ENCODE measurements at regions not wholly inside any gene's neighbourhood (a gene's known extent, or its start where the extent isn't known, plus 50 kb on each side); places are given as distances from the start of the nearest gene placed in this dataset.

DNA sequence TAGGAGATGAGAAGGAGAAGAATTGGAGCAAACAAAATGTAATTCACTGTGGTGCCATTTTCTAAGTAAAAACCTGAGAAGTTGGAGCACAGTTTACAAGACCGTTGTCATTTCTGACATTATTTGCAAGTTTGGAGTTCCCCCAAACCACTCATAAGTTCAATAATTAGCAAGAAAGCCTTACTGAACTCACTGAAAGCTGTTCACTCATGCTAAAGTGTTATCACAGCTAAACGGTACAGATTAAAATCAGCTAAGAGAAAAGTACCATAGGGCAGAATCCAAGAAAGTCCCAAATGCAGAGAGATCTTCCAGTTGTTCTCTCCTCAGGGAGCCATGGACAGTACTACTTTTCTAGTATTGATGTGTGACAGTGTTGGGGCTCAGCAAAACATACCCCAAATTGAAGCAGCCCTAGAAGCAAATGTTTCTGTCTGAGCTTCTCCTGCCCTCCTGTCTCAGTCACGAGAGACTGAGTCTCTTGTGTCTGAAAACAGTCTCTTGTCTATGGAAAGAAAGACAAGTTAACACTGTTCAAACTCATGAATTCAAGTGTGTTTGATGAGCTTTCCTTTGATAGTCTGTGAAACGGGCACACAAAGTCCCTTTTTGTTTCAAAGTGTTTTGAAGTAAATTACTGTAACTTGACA is 221.2 kb downstream of the GABRG2 start:
- TF ChIP-seq, protein P1, sequence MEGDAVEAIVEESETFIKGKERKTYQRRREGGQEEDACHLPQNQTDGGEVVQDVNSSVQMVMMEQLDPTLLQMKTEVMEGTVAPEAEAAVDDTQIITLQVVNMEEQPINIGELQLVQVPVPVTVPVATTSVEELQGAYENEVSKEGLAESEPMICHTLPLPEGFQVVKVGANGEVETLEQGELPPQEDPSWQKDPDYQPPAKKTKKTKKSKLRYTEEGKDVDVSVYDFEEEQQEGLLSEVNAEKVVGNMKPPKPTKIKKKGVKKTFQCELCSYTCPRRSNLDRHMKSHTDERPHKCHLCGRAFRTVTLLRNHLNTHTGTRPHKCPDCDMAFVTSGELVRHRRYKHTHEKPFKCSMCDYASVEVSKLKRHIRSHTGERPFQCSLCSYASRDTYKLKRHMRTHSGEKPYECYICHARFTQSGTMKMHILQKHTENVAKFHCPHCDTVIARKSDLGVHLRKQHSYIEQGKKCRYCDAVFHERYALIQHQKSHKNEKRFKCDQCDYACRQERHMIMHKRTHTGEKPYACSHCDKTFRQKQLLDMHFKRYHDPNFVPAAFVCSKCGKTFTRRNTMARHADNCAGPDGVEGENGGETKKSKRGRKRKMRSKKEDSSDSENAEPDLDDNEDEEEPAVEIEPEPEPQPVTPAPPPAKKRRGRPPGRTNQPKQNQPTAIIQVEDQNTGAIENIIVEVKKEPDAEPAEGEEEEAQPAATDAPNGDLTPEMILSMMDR (IDR thresholded peaks at IDR 0.05), result no peak
- TF ChIP-seq POLR2AphosphoS5 (IDR thresholded peaks at IDR 0.05) (no peak), POLR2A (IDR thresholded peaks at IDR 0.05) (no peak)

All from breast epithelium (tissue), 3 donors.